CD1c-positive myeloid dendritic cell (primary cell): ENCODE measurements at regions not wholly inside any gene's neighbourhood (a gene's known extent, or its start where the extent isn't known, plus 50 kb on each side); places are given as distances from the start of the nearest gene placed in this dataset.
"Not testable (repeated sequence)": the region's sequence is repeated elsewhere in the genome, so short reads cannot be mapped to it uniquely, and the experiment has no call there.

Source experiments
- DNase-seq: peaks from one replicate; pipeline ENCODE4 v3.0.0-alpha.2; 2016; ENCODE audit errors: extremely low spot score

- no peak for DNase-seq
These were observed 265.3 kb upstream of the IL12A start for GRCh38 chr3:159723295-159723694.

DNA sequence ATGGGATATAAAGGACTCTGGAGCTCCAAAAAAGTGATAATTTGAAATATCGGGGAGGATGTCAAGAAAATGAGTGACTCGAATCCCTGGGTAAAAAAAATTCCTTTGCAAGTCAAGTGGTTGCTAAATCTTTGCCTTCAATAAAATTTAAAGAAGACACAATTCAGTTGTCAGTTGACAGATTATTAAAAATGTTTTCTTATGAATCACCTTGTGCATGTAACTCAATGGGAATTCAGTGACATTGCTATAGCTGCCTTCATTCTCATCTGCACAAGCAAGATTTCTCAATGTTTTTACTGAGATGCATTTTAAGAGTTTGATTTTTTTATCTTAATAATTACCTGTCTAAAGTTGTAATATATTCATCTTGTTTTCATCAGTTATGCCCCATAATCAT lies 264.0 kb upstream of the IL12A start:
- no peak for DNase-seq

DNA sequence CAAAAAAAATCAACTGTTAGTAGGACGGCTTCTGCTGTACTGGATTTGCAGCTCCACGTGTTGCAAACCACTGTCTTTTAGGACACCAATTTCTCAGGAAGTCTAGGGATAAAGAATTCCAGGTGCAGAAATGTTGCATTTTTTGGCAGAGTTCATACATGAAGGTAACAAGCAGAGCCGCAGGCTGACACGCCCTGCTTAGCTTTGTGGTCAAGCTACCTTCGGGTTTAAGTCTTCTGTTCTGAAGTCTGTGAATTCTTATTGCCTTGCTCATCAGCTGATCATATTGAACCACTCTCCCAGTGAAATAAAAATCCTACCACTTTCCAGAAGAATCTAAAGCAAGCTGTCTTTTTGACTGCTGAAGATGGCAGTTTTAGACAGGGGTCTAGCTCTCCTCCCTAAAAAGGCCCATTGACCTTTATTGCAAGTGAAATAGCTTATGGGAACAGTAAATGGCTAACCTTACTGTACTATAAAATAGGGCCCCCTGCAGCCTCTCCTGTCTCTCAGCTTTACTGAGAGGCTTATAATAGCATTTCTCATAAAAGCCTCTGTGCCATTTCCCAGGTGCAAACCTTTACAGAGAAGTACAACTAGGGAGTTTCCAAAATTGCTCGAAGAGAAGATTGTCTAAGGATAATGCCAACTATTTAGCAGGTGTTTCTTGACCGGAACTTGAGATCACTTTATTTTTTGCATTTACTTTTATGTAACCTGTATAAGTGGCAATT lies 262.2 kb upstream of the IL12A start:
- DNase-seq = no peak

GRCh38 chr3:159727506-159727905 lies 261.1 kb upstream of the IL12A start:
- DNase-seq = no peak

GRCh38 chr3:159731254-159731653 lies 257.4 kb upstream of the IL12A start:
- no peak for DNase-seq

- no peak for DNase-seq
These were observed 256.2 kb upstream of the IL12A start for GRCh38 chr3:159732172-159733111.

GRCh38 chr3:159733194-159733860 lies 255.3 kb upstream of the IL12A start:
- no peak for DNase-seq

DNA sequence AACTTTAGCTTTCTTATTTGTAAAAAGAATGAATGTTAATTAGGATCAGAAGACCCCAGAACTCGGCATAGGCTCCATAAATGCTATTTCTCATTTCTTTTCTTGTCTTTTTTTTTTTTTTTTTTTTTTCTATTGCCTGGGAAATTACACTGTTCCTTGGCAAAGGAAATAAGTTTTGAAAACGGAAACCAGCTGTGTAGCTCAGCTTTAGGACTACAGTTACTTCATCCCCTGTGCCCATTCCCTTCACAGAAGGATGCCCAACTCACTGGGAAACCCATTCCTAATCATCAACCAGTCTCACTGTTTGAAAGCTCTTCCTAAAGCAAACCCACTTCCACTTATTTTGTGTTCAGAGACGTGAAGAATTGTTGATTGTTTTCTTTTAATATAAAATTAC lies 254.0 kb upstream of the IL12A start:
- DNase-seq = no peak

GRCh38 chr3:159739166-159739565 lies 249.5 kb upstream of the IL12A start:
- no peak for DNase-seq

DNA sequence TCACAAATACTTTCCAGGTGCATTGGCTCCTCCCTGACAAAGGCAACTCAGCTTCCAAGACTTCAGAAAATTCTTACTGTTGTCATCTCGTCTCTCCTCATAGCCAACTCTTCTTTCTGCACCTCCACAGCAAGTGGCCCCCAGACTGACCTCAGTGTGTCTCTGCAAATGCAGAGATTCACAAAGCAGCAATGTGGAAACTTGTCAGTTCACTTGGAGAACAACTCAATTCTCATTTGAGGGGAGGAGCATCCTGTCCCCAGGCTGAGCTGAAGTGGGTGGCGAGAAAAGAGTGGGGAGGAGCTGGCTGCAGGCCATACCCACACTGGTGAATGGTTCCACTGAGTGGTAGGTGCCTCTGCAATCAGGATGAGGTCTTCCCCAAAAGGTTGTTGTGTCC lies 248.7 kb upstream of the IL12A start:
- DNase-seq = no peak

GRCh38 chr3:159741281-159741680 lies 247.4 kb upstream of the IL12A start:
- DNase-seq = no peak

GRCh38 chr3:159748425-159748824 lies 240.2 kb upstream of the IL12A start:
- DNase-seq = no peak

DNA sequence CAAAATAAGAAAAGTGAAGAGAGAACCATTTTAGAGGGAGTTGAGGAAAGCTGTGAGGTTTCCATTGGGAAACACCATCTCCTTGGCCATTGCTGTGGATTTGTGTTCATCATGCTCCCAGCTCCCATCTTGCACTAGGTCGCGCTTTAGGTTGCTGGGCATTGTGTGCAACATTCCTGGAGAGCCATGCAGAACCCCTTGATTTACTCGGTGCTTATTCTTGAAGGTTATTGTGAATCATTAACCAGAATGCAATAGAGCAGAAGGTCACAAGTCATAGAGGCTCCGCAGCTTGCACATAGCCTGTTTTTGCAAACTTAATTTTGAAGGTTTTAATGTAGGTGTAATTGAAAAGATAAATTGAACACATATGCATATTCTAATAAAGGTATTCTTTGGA lies 239.2 kb upstream of the IL12A start:
- no peak for DNase-seq

- no peak for DNase-seq
These were observed 237.5 kb upstream of the IL12A start for GRCh38 chr3:159751146-159751545.

DNA sequence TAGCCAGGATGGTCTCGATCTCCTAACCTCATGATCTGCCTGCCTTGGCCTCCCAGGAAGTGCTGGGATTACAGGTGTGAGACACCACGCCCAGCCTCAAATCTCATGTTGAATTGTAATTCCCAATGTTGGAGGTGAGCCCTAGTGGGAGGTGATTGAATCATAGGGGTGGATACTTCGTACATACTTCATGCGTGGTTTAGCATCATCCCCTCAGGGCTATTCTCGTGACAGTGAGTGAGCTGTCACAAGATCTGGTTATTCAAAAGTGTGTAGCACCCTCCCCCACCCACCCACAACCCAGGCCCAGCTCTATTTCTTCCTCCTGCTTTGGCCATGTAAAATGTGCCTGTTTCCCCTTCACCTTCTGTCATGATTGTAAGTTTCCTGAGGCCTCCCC lies 236.9 kb upstream of the IL12A start:
- no peak for DNase-seq

DNA sequence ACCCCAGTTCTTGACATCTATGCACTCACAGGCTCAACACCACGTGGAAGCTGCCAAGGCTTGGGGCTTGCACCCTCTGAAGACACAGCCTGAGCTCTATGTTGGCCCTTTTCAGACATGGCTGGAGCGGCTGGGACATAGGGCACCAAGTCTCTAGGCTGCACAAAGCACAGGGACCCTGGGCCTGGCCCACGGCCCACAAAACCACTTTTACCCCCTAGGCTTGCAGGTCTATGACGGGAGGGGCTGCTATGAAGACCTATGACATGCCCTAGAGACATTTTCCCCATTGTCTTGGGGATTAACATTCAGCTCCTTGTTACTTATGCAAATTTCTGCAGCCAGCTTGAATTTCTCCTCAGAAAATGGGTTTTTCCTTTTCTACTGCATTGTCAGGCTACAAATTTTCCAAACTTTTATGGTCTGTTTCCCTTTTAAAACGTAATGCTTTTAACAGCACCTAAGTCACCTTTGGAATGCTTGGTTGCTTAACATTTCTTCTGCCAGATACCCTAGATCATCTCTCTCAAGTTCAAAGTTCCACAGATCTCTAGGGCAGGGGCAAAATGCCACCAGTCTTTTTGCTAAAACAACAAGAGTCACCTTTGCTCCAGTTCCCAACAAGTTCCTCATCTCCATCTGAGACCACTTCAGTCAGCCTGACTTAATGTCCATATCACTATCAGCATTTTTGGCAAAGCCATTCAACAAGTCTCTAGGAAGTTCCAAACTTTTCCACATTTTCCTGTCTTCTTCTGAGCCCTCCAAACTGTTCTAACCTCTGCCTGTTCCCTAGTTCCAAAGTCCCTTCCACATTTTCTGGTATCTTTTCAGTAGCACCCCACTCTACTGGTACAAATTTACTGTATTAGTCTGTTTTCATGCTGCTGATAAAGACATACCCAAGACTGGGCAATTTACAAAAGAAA lies 232.1 kb upstream of the IL12A start:
- DNase-seq = not testable (repeated sequence)

DNA sequence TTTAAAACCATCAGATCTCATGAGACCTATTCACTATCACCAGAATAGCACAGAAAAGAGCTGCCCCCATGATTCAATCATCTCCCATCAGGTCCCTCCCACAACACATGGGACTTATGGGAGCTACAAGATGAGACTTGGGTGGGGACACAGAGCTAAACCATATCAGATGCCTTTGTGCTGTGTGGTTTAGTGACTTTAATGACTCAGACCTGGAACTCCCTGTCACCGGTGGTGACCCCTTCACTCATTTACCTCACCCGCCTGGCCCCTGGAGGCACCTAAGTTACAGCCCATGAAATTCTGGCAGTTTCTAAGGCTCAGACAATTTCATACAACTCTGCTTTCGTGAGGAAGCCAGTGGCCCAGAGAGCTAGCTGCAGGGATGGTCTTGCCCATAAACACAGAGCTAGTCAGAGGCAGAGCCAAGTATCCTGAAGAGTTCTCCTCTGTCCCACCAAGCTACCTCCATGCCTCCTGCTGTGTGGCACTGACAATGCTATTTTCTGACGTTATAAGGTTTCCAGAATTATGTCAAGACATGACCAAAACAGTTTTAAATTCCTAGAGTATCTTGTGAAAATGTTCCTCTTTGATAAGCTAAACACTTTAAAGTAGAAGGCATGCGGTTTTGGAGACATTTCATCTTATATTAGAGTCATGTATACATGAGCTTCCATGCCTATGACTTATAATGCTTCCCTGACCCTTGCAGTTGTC lies 231.1 kb upstream of the IL12A start:
- DNase-seq = no peak

DNA sequence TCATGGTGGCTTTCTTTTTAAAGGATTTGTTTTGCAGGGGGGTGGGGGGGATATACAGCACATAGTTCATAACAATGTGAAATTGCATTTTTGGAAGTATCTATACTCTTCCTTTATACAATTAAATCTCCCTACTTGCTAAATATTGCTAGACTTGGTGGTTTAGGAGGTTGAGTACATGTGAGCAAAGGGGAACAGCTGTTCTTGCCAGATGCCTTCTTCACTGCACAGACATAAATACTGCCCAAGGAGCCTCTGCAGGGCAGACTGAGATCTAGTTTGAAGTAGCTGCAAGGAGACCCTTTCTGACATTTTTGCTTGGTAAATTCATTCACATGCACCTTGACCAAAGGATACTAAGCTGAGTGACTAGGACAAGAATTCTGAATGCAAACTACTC lies 228.6 kb upstream of the IL12A start:
- DNase-seq = no peak

GRCh38 chr3:159761369-159761768 lies 227.3 kb upstream of the IL12A start:
- no peak for DNase-seq

GRCh38 chr3:159761848-159762635 lies 226.6 kb upstream of the IL12A start:
- no peak for DNase-seq
